Ascending aorta (tissue), 2 donors: ENCODE measurements at regions not wholly inside any gene's neighbourhood (a gene's known extent, or its start where the extent isn't known, plus 50 kb on each side); places are given as distances from the start of the nearest gene placed in this dataset.

Source experiments
- DNase-seq, 2 donors: peaks; one replicate each; pipeline ENCODE4 v3.0.0-alpha.2; 2019; ENCODE audit warnings: low spot score in 2 of 2
- H3K27ac ChIP-seq, 2 donors: fragments of 200-600 bp; sonication (generic); one replicate each; pipeline ENCODE4 v1.5.1; 2016 to 2017; ENCODE audit warnings: mild to moderate bottlenecking in 1 of 2
- H3K27me3 ChIP-seq: fragments of 200-600 bp; sonication (generic); one replicate; pipeline ENCODE4 v1.5.1; 2017
- H3K36me3 ChIP-seq, 2 donors: fragments of 200-600 bp; sonication (generic); one replicate each; pipeline ENCODE4 v1.5.1; 2016
- H3K4me1 ChIP-seq, 2 donors: fragments of 200-600 bp; sonication (generic); one replicate each; pipeline ENCODE4 v1.5.1; 2016 to 2017; ENCODE audit warnings: mild to moderate bottlenecking in 1 of 2
- H3K4me3 ChIP-seq, 2 donors: fragments of 200-600 bp; sonication (generic); one replicate each; pipeline ENCODE4 v1.5.1; 2016 to 2017; ENCODE audit warnings: mild to moderate bottlenecking in 1 of 2
- H3K9me3 ChIP-seq, 2 donors: fragments of 200-600 bp; sonication (generic); one replicate each; pipeline ENCODE4 v1.5.1; 2016
- intact Hi-C: fragments of 100-400 bp; cut with DNase I; formaldehyde crosslinking; loops from one replicate; pipeline ENCODE4 v1.15.1; 2023
- TF ChIP-seq, protein P1 (sequence below), 3 experiments: fragments of 200-600 bp in 2 of 3; fragments of 450-650 bp in 1 of 3; sonication (generic) in 2 of 3; IDR thresholded peaks; one replicate each; pipeline ENCODE4 v1.5.1; 2016 to 2019; ENCODE audit warnings: antibody characterized with exemption in 3 of 3, mild to moderate bottlenecking in 1 of 3, moderate library complexity in 1 of 3

DNA sequence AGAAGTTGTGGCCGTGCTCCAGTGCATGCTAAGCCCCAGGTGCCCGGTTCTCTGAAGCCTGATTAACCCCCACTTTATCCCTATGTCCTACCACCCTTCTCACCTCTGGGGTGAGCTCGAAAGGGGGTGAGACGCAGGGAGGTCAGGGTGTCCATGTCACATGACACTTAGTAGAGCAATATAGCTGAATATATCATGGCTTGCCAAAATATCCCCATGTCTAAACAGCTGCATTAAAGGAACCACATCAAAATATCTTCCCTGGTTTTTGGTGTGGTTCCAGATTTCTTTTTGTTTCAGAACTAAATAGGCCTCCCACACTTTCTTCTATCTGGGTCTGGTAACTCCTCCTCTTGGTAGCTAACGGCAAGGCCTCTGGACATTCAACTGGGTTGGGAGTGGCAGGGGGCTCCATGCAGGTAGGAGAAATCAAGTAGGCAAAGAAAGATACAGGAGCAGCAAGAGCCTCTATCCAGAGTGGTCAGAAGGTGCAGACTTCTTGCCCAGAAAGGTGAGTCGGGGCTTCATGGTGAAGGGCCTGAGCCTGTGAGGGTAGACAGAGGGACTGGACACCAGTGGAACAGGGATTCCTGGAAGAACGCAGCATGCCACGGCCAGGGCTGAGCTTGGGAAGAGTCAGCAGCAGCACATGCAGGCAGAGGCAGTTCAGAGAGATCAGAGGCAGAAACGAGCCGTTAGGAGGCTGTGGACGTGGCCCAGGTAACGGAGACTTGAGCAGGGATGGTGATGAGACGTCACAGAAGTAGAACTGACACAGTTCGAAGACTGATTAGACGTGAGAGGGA, 202.8 kb upstream of the DIO3 start:
- TF ChIP-seq, protein P1, sequence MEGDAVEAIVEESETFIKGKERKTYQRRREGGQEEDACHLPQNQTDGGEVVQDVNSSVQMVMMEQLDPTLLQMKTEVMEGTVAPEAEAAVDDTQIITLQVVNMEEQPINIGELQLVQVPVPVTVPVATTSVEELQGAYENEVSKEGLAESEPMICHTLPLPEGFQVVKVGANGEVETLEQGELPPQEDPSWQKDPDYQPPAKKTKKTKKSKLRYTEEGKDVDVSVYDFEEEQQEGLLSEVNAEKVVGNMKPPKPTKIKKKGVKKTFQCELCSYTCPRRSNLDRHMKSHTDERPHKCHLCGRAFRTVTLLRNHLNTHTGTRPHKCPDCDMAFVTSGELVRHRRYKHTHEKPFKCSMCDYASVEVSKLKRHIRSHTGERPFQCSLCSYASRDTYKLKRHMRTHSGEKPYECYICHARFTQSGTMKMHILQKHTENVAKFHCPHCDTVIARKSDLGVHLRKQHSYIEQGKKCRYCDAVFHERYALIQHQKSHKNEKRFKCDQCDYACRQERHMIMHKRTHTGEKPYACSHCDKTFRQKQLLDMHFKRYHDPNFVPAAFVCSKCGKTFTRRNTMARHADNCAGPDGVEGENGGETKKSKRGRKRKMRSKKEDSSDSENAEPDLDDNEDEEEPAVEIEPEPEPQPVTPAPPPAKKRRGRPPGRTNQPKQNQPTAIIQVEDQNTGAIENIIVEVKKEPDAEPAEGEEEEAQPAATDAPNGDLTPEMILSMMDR (IDR thresholded peaks at IDR 0.05): no peak
- no peaks in the 10 kb centered on the region for H3K27me3 ChIP-seq
- no peaks in the 10 kb centered on the region for H3K36me3 ChIP-seq
- no peak overlapping the region for H3K4me3 ChIP-seq
- H3K9me3 ChIP-seq: peaks cover 0 to 11% of the 10 kb centered on the region in 2 donors
- no peaks in the 10 kb centered on the region for H3K4me1 ChIP-seq
- no peak overlapping the region for H3K27ac ChIP-seq
- no peak for DNase-seq
- intact Hi-C loops: no loop called here

DNA sequence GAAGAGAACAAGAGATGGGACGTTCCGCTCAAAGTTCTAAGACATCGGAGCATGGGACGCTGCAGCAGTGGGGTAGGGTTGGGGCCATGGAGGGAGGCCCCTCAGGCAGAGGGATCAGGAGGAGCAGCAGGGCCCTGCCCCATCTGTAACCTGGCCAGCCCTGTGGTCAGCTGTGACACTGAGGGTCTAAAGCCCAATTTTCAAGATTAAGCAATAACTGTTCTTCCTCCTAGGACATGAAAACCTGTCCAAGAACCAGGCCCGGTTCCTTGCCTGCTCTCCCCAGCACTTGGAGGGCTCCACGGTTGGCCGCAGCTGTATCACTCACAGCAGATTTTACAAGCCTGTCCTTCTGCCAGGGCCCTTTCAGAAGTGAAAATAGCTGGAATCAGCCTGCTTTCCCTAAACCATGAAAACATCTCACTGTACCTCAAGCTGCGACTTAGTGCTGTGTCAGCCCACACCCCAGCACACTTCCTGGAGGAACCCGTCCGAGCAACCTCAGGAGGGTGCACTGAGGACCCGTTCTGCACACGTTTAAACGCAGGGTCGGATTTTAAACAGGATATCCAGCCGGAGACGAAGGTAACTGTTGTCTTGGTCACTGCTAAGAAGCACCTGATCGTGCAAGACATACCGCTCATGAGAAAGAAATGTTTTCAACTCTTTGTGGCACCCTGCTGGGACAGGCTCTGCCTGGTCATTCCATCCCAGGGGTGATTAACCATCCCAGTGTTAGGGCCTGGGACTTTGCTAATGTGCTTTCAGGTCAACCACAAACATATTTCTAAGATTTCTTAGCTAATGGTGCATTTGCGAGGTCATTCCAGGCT, 201.9 kb upstream of the DIO3 start:
- no peak for DNase-seq
- intact Hi-C loops: no loop called here
- no peak overlapping the region for H3K27ac ChIP-seq
- H3K4me3 ChIP-seq: no peak overlapping the region
- no peaks in the 10 kb centered on the region for H3K27me3 ChIP-seq
- TF ChIP-seq, protein P1 (IDR thresholded peaks at IDR 0.05): no peak
- peaks cover 0 to 5% of the 10 kb centered on the region in 2 donors for H3K4me1 ChIP-seq
- peaks cover 0 to 6% of the 10 kb centered on the region in 2 donors for H3K9me3 ChIP-seq
- no peaks in the 10 kb centered on the region for H3K36me3 ChIP-seq

DNA sequence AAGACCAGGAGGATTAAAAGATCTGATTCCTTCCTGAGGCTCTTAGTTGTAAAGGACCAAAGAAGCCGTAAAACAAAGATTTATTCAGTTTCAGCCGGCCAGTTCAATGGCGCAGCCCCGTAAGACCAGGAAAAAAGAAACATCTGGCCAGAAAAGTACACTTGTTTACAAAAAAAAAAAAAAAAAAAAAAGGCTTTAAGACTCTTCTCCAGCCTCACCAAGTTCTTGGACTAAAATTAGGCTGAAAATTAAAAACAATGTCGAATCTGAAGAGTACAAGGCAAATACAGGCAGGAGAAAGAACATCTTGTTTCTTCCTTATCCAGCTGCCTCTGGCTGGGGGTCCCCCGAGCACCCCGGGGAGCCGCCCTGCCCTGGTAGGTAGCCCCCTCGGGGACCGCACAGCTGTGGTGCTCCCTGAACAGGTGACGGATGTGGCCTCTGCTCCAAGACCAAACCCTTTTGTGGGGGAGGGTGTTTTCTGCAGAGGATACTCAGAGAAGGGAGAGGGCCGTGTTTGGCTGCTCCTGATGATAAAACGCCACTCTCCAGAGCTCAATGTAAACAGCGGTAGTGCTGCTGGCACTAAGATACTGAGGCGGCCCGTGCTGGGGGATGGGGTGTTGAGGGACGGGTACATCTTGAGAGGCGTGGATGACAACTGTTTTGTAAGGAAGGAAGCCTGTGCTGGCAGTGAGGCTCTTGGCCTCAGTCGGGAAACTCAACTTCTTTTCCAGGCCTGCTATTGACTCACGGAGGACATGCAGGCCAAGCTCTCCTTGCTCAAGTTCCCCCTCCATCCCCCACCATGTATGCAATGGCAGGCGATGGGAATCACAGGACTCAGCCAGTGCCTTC, 201.0 kb upstream of the DIO3 start:
- H3K27ac ChIP-seq: no peak overlapping the region

DNA sequence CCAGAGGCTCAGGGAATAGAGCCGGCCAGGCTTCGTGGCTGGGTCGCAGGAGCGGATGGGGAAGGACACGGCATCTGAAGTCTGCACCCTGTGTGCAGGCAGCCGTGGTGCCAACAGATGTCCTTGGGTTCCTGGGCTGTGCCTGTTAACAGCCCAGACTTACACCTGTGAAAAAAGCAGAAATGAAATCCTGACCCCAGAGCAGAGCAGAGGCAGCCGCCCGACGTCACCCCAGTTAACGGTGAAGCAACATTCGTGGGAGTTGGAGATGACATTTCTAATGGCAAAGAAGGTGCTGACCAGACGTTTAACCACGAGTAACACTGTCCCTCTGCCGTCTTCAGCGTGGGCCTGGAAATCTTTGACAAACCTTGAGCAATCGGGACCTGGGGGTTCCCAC, 200.3 kb upstream of the DIO3 start:
- no peak overlapping the region for H3K27ac ChIP-seq
- DNase-seq: no peak
- intact Hi-C loops: no loop called here

More for the DNA sequence above, 201.0 kb upstream of the DIO3 start:
- Histone ChIP-seq H3K27me3 (no peaks in the 10 kb centered on the region), H3K9me3 (no peaks in the 10 kb centered on the region), H3K4me1 (peaks cover 0 to 10% of the 10 kb centered on the region in 2 donors), H3K36me3 (no peaks in the 10 kb centered on the region), H3K4me3 (no peak overlapping the region)
- DNase-seq: no peak
- intact Hi-C loops: no loop called here
- TF ChIP-seq, protein P1 (IDR thresholded peaks at IDR 0.05): no peak

More for the DNA sequence above, 200.3 kb upstream of the DIO3 start:
- H3K4me1 ChIP-seq: peaks cover 0 to 12% of the 10 kb centered on the region in 2 donors
- no peaks in the 10 kb centered on the region for H3K27me3 ChIP-seq
- H3K36me3 ChIP-seq: no peaks in the 10 kb centered on the region
- H3K4me3 ChIP-seq: no peak overlapping the region
- TF ChIP-seq, protein P1 (IDR thresholded peaks at IDR 0.05): no peak
- no peaks in the 10 kb centered on the region for H3K9me3 ChIP-seq
